CD14-positive monocyte (primary cell): ENCODE measurements at regions not wholly inside any gene's neighbourhood (a gene's known extent, or its start where the extent isn't known, plus 50 kb on each side); places are given as distances from the start of the nearest gene placed in this dataset.

Experiments
- DNase-seq, 3 donors: peaks; one replicate each; pipeline ENCODE4 v3.0.0-alpha.2; 2011 to 2022
- H2AFZ ChIP-seq: 2 replicates; pipeline ENCODE4 v1.6.0; 2012; ENCODE audit warnings: mild to moderate bottlenecking, low read depth, low read length, inconsistent platforms; ENCODE audit not compliant: insufficient read depth, poor library complexity, severe bottlenecking
- H3K27ac ChIP-seq, 2 donors: 1 replicate in 1 of 2; 2 replicates in 1 of 2; pipeline ENCODE4 v1.5.1; 2012 to 2013; ENCODE audit warnings: low read length in 2 of 2, control low read depth in 1 of 2, inconsistent platforms in 1 of 2, low read depth in 1 of 2, mild to moderate bottlenecking in 1 of 2
- H3K27me3 ChIP-seq, 2 donors: one replicate each; pipeline versions ENCODE4 v1.6.0 to v1.6.1; 2011 to 2013; ENCODE audit warnings: low read length in 2 of 2; ENCODE audit not compliant: control insufficient read depth in 2 of 2, insufficient read depth in 2 of 2
- H3K36me3 ChIP-seq, 2 donors: replicated peaks in 1 of 2; 1 replicate in 1 of 2; 2 replicates in 1 of 2; pipeline versions ENCODE4 v1.5.1 to v1.6.1; 2012 to 2013; ENCODE audit warnings: low read length in 2 of 2, control low read depth in 1 of 2, inconsistent platforms in 1 of 2, mild to moderate bottlenecking in 1 of 2; ENCODE audit not compliant: insufficient read depth in 2 of 2, control insufficient read depth in 1 of 2
- H3K4me1 ChIP-seq, 2 donors: 1 replicate in 1 of 2; 2 replicates in 1 of 2; pipeline versions ENCODE4 v1.5.1 to v1.6.1; 2012 to 2013; ENCODE audit warnings: low read length in 2 of 2, control low read depth in 1 of 2, inconsistent platforms in 1 of 2, mild to moderate bottlenecking in 1 of 2, moderate library complexity in 1 of 2; ENCODE audit not compliant: insufficient read depth in 2 of 2, control insufficient read depth in 1 of 2
- H3K4me2 ChIP-seq: replicated peaks from 2 replicates; pipeline ENCODE3; 2012; ENCODE audit warnings: low read length, moderate library complexity, mild to moderate bottlenecking; ENCODE audit not compliant: poor library complexity, severe bottlenecking; ENCODE audit errors: extremely low read depth
- H3K4me3 ChIP-seq, 3 experiments: fragments of 200-600 bp in 1 of 3; sonication (generic) in 1 of 3; replicated peaks in 1 of 3; 1 replicate in 2 of 3; 2 replicates in 1 of 3; pipeline ENCODE4 v1.5.1; 2011 to 2013; ENCODE audit warnings: low read length in 3 of 3, mild to moderate bottlenecking in 3 of 3, control low read depth in 2 of 3, low read depth in 2 of 3, inconsistent platforms in 1 of 3, moderate library complexity in 1 of 3
- H3K79me2 ChIP-seq: 2 replicates; pipeline ENCODE4 v1.6.0; 2012; ENCODE audit warnings: mild to moderate bottlenecking, control low read depth, inconsistent platforms, low read length, moderate library complexity; ENCODE audit not compliant: insufficient read depth
- H3K9ac ChIP-seq: 2 replicates; pipeline ENCODE4 v1.6.0; 2017; ENCODE audit warnings: low read length, mild to moderate bottlenecking; ENCODE audit not compliant: insufficient read depth, poor library complexity, severe bottlenecking
- H3K9me3 ChIP-seq, 2 donors: replicated peaks in 1 of 2; 1 replicate in 1 of 2; 2 replicates in 1 of 2; pipeline versions ENCODE4 v1.5.1 to v1.6.1; 2012 to 2013; ENCODE audit warnings: low read length in 2 of 2, control low read depth in 1 of 2; ENCODE audit not compliant: control insufficient read depth in 1 of 2, insufficient read depth in 1 of 2
- H4K20me1 ChIP-seq: 2 replicates; pipeline ENCODE4 v1.6.0; 2012; ENCODE audit warnings: mild to moderate bottlenecking, low read length, control low read depth, moderate library complexity; ENCODE audit not compliant: insufficient read depth
- H3K27ac Mint-ChIP-seq, 7 donors: one replicate each; pipeline ENCODE4 v1.8.0; 2020; ENCODE audit warnings: mild to moderate bottlenecking in 7 of 7, mixed read lengths in 7 of 7, moderate library complexity in 6 of 7, inconsistent platforms in 2 of 7
- H3K27me3 Mint-ChIP-seq, 3 donors: one replicate each; pipeline ENCODE4 v1.8.0; 2021 to 2022; ENCODE audit warnings: low read depth in 3 of 3, mild to moderate bottlenecking in 3 of 3, mixed read lengths in 3 of 3, moderate library complexity in 3 of 3, inconsistent platforms in 1 of 3
- H3K36me3 Mint-ChIP-seq, 2 donors: one replicate each; pipeline ENCODE4 v1.8.0; 2020; ENCODE audit warnings: mixed read lengths in 2 of 2, inconsistent platforms in 1 of 2, mild to moderate bottlenecking in 1 of 2
- H3K4me1 Mint-ChIP-seq: one replicate; pipeline ENCODE4 v1.8.0; 2020; ENCODE audit warnings: mild to moderate bottlenecking, mixed read lengths
- H3K4me3 Mint-ChIP-seq, 2 donors: one replicate each; pipeline ENCODE4 v1.8.0; 2020; ENCODE audit warnings: mild to moderate bottlenecking in 2 of 2, mixed read lengths in 2 of 2, moderate library complexity in 1 of 2
- H3K9me3 Mint-ChIP-seq, 7 donors: one replicate each; pipeline ENCODE4 v1.8.0; 2020 to 2022; ENCODE audit warnings: mixed read lengths in 7 of 7, mild to moderate bottlenecking in 6 of 7, moderate library complexity in 6 of 7, inconsistent platforms in 2 of 7
- CTCF ChIP-seq: fragments of 200-600 bp; IDR thresholded peaks from one replicate; pipeline ENCODE4 v1.8.0; 2022; ENCODE audit warnings: antibody characterized with exemption, mild to moderate bottlenecking
- WGBS: methylation state at CpG from one replicate; pipeline ENCODE4 v1.1.5; 2013; ENCODE audit warnings: missing lambda C conversion rate; ENCODE audit not compliant: insufficient coverage; 5-methylcytosine and 5-hydroxymethylcytosine counted together
- intact Hi-C, 2 donors: fragments of 100-400 bp; cut with micrococcal nuclease; formaldehyde crosslinking; loops; one replicate each; pipeline versions ENCODE4 v1.15.0 to v1.15.1; 2023

GRCh38 chr2:181294979-181295378 lies 162.2 kb upstream of the ITGA4 start:
- Histone ChIP-seq H3K4me3 (no peak overlapping the region), H3K27me3 (no peaks in the 10 kb centered on the region), H4K20me1 (no peaks in the 10 kb centered on the region), H3K9me3 (peaks cover 0 to 6% of the 10 kb centered on the region in 2 donors), H3K4me1 (no peaks in the 10 kb centered on the region), H3K36me3 (no peaks in the 10 kb centered on the region), H2AFZ (no peak overlapping the region), H3K4me2 (no peak overlapping the region), H3K9ac (no peak overlapping the region), H3K27ac (no peak overlapping the region), H3K79me2 (no peaks in the 10 kb centered on the region)
- intact Hi-C loops = no loop called here
- H3K4me1 Mint-ChIP-seq = peaks cover 2% of the 10 kb centered on the region
- peak overlapping the region in 1 of 7 donors; percentile 25 for H3K27ac Mint-ChIP-seq
- peaks cover 0 to 2% (median 0%) of the 10 kb centered on the region in 3 donors for H3K27me3 Mint-ChIP-seq
- peaks cover 2 to 23% (median 8%) of the 10 kb centered on the region in 7 donors for H3K9me3 Mint-ChIP-seq
- H3K4me3 Mint-ChIP-seq = no peak overlapping the region
- WGBS = 100% methylated on average over 1 of the region's 1 CpG
- TF ChIP-seq CTCF = no peak
- no peak for DNase-seq
- no peaks in the 10 kb centered on the region for H3K36me3 Mint-ChIP-seq

GRCh38 chr2:181300600-181301291 lies 156.4 kb upstream of the ITGA4 start:
- intact Hi-C loops = loop anchor here (10.0 kb wide), 2 partner anchors 46 to 154 kb away; partner anchors contain the start of gene ITGA4 (in 1 of the 2)
- Histone ChIP-seq H4K20me1 (no peaks in the 10 kb centered on the region), H2AFZ (peak overlapping the region; percentile 40), H3K9me3 (no peaks in the 10 kb centered on the region), H3K9ac (no peak overlapping the region), H3K27me3 (no peaks in the 10 kb centered on the region), H3K4me1 (peaks cover 26 to 29% of the 10 kb centered on the region in 2 donors), H3K79me2 (no peaks in the 10 kb centered on the region), H3K36me3 (no peaks in the 10 kb centered on the region), H3K4me2 (peak overlapping the region; percentile 56), H3K4me3 (peak overlapping the region in 2 of 3 experiments; percentile 4 to 52), H3K27ac (peak overlapping the region in 1 of 2 donors; percentile 44)
- no peaks in the 10 kb centered on the region for H3K36me3 Mint-ChIP-seq
- peak overlapping the region in 5 of 7 donors; percentile 67 to 88 (median 76) for H3K27ac Mint-ChIP-seq
- peak overlapping the region in 1 of 2 donors; percentile 68 for H3K4me3 Mint-ChIP-seq
- peaks cover 0 to 16% (median 7%) of the 10 kb centered on the region in 7 donors for H3K9me3 Mint-ChIP-seq
- WGBS = 0% methylated on average over 2 of the region's 5 CpGs
- peaks cover 35% of the 10 kb centered on the region for H3K4me1 Mint-ChIP-seq
- peak; percentile 19 to 45 (median 31) for DNase-seq
- no peak for TF ChIP-seq CTCF
- H3K27me3 Mint-ChIP-seq = peaks cover 0 to 2% (median 0%) of the 10 kb centered on the region in 3 donors
